Esophagus squamous epithelium (tissue), 5 donors: ENCODE measurements at regions not wholly inside any gene's neighbourhood (a gene's known extent, or its start where the extent isn't known, plus 50 kb on each side); places are given as distances from the start of the nearest gene placed in this dataset.

Experiments used
- DNase-seq: peaks from one replicate; lab custom pipeline; 2025; lab: John Stamatoyannopoulos, UW
- H3K27ac ChIP-seq, 4 donors: fragments of 200-600 bp; sonication (generic); one replicate each; pipeline ENCODE4 v1.5.1; 2016 to 2019; ENCODE audit warnings: mild to moderate bottlenecking in 1 of 4
- H3K27me3 ChIP-seq, 4 donors: fragments of 200-600 bp; sonication (generic); 1 replicate in 3 of 4; 2 replicates in 1 of 4; pipeline versions ENCODE4 v1.5.1 to v1.6.0; 2017 to 2021; ENCODE audit warnings: antibody characterized with exemption in 1 of 4
- H3K36me3 ChIP-seq, 3 donors: fragments of 200-600 bp; sonication (generic); one replicate each; pipeline ENCODE4 v1.5.1; 2016 to 2019
- H3K4me1 ChIP-seq, 3 donors: fragments of 200-600 bp; sonication (generic); one replicate each; pipeline ENCODE4 v1.5.1; 2017 to 2019
- H3K4me3 ChIP-seq, 4 donors: fragments of 200-600 bp; sonication (generic); 1 replicate in 3 of 4; 2 replicates in 1 of 4; pipeline ENCODE4 v1.5.1; 2016 to 2019; ENCODE audit warnings: mild to moderate bottlenecking in 2 of 4, moderate library complexity in 1 of 4
- H3K9me3 ChIP-seq, 3 donors: fragments of 200-600 bp; sonication (generic); one replicate each; pipeline ENCODE4 v1.5.1; 2016 to 2019
- CTCF ChIP-seq, 6 experiments: fragments of 450-650 bp in 4 of 6; fragments of 200-600 bp in 2 of 6; sonication (generic) in 2 of 6; IDR thresholded peaks; one replicate each; pipeline ENCODE4 v1.5.1; 2016 to 2019; ENCODE audit warnings: antibody characterized with exemption in 6 of 6, mild to moderate bottlenecking in 4 of 6, moderate library complexity in 4 of 6
- POLR2A ChIP-seq, 4 donors: fragments of 450-650 bp; IDR thresholded peaks; one replicate each; pipeline ENCODE4 v1.6.1; 2017; ENCODE audit warnings: antibody characterized with exemption in 4 of 4, mild to moderate bottlenecking in 4 of 4, moderate library complexity in 3 of 4
- WGBS, 2 donors: methylation state at CpG; one replicate each; pipeline ENCODE4 v1.1.5; 2018; 5-methylcytosine and 5-hydroxymethylcytosine counted together
- intact Hi-C: fragments of 100-400 bp; cut with DNase I; formaldehyde crosslinking; loops from one replicate; pipeline ENCODE4 v1.15.0; 2022
- donor health status: DM: yes; HTN: yes; CAD: no.

GRCh38 chr3:72113564-72113963, 328.6 kb upstream of the PROK2 start:
- H3K4me1 ChIP-seq = no peaks in the 10 kb centered on the region
- no peak overlapping the region for H3K27ac ChIP-seq
- no peaks in the 10 kb centered on the region for H3K27me3 ChIP-seq
- TF ChIP-seq POLR2A (IDR thresholded peaks at IDR 0.05) (no peak), CTCF (IDR thresholded peaks at IDR 0.05) (no peak)
- DNase-seq = no peak
- no peak overlapping the region for H3K4me3 ChIP-seq
- WGBS, 2 donors = 79 to 100% methylated on average over 1 of the region's 1 CpG
- H3K9me3 ChIP-seq = no peaks in the 10 kb centered on the region
- no peaks in the 10 kb centered on the region for H3K36me3 ChIP-seq
- intact Hi-C loops = no loop called here

- no peaks in the 10 kb centered on the region for H3K27me3 ChIP-seq
Observed at GRCh38 chr3:72112435-72112834, 327.5 kb upstream of the PROK2 start.

GRCh38 chr3:72111265-72112205, 326.6 kb upstream of the PROK2 start:
- intact Hi-C loops = no loop called here
- no peak overlapping the region for H3K27ac ChIP-seq
- H3K9me3 ChIP-seq = no peaks in the 10 kb centered on the region
- WGBS, 2 donors = 75 to 79% methylated on average over 7 of the region's 7 CpGs
- no peaks in the 10 kb centered on the region for H3K27me3 ChIP-seq
- H3K36me3 ChIP-seq = no peaks in the 10 kb centered on the region
- H3K4me1 ChIP-seq = no peaks in the 10 kb centered on the region
- no peak for DNase-seq
- no peak for TF ChIP-seq CTCF (IDR thresholded peaks at IDR 0.05)
- TF ChIP-seq POLR2A (IDR thresholded peaks at IDR 0.05) = no peak
- H3K4me3 ChIP-seq = no peak overlapping the region

More at GRCh38 chr3:72112435-72112834, 327.5 kb upstream of the PROK2 start:
- Histone ChIP-seq H3K9me3 (no peaks in the 10 kb centered on the region), H3K36me3 (no peaks in the 10 kb centered on the region), H3K4me3 (no peak overlapping the region), H3K27ac (no peak overlapping the region), H3K4me1 (no peaks in the 10 kb centered on the region)
- no peak for TF ChIP-seq CTCF (IDR thresholded peaks at IDR 0.05)
- TF ChIP-seq POLR2A (IDR thresholded peaks at IDR 0.05) = no peak
- intact Hi-C loops = no loop called here
- WGBS, 2 donors = 85 to 93% methylated on average over 3 of the region's 3 CpGs
- no peak for DNase-seq

GRCh38 chr3:72109327-72110259, 324.6 kb upstream of the PROK2 start:
- H3K9me3 ChIP-seq = no peaks in the 10 kb centered on the region
- peaks cover 0 to 2% (median 0%) of the 10 kb centered on the region in 4 donors for H3K27me3 ChIP-seq
- intact Hi-C loops = no loop called here
- no peak overlapping the region for H3K27ac ChIP-seq
- no peak for TF ChIP-seq POLR2A (IDR thresholded peaks at IDR 0.05)
- TF ChIP-seq CTCF (IDR thresholded peaks at IDR 0.05) = no peak
- 78 to 87% methylated on average over 17 of the region's 17 CpGs for WGBS, 2 donors
- DNase-seq = no peak
- H3K4me3 ChIP-seq = no peak overlapping the region
- H3K36me3 ChIP-seq = no peaks in the 10 kb centered on the region
- H3K4me1 ChIP-seq = no peaks in the 10 kb centered on the region
